ENCODE measurements at regions not wholly inside any gene's neighbourhood (a gene's known extent, or its start where the extent isn't known, plus 50 kb on each side); places are given as distances from the start of the nearest gene placed in this dataset.

DNA sequence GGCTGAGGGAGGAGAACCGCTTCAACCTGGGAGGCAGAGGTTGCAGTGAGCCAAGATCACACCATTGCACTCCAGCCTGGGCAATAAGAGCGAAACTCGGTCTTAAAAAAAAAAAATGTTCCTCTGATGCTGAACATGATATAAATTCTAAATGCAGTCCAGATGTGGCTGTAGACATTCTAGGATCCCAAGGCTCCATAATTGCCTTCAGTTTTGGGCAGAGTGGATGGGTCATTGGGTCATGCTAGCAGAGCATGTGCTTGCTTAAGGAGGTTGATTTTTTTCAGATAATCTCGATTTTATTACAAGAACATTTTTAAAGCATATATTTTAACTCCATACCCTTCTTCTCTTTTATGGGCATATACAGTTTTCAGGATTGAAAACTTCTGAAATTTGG, 112.0 kb downstream of the UTRN start:
- intact Hi-C loops (cut with DNase I): loop anchor here (2.0 kb wide), 1 partner anchor 18 kb away; no protein-coding TSS in a partner anchor
- H3K27me3 ChIP-seq: no peaks in the 10 kb centered on the region
- H3K9me3 ChIP-seq: peaks cover 0 to 7% of the 10 kb centered on the region in 2 donors
- no peaks in the 10 kb centered on the region for H3K36me3 ChIP-seq
- no peaks in the 10 kb centered on the region for H3K4me1 ChIP-seq
- TF ChIP-seq, protein P1, sequence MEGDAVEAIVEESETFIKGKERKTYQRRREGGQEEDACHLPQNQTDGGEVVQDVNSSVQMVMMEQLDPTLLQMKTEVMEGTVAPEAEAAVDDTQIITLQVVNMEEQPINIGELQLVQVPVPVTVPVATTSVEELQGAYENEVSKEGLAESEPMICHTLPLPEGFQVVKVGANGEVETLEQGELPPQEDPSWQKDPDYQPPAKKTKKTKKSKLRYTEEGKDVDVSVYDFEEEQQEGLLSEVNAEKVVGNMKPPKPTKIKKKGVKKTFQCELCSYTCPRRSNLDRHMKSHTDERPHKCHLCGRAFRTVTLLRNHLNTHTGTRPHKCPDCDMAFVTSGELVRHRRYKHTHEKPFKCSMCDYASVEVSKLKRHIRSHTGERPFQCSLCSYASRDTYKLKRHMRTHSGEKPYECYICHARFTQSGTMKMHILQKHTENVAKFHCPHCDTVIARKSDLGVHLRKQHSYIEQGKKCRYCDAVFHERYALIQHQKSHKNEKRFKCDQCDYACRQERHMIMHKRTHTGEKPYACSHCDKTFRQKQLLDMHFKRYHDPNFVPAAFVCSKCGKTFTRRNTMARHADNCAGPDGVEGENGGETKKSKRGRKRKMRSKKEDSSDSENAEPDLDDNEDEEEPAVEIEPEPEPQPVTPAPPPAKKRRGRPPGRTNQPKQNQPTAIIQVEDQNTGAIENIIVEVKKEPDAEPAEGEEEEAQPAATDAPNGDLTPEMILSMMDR (IDR thresholded peaks at IDR 0.05): no peak
- H3K27ac ChIP-seq: no peak overlapping the region
- no peak overlapping the region for H3K4me3 ChIP-seq
- DNase-seq (ENCODE audit: low spot score in 2 of 2): no peak

DNA sequence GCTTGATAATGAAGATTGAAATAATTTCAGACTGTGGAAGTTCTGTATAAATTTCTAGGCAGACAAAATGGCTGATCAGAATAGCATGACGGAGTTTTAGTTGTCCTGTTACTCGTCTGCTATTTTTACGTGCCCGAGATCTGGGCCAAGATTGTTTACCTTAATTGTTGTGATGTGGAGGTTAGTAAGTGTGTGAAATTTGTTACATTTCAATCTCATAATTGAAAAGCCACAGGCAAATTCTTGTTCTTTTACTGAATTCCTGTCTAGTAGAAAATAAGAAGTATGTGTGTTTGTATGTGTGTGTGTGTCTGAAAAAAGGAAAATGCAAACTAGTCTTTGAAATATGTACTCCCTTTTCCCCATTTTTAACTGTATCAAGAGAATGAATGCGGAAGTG, 115.2 kb downstream of the UTRN start:
- Histone ChIP-seq H3K4me1 (peaks cover 0 to 3% of the 10 kb centered on the region in 2 donors), H3K27me3 (no peaks in the 10 kb centered on the region), H3K4me3 (no peak overlapping the region), H3K27ac (no peak overlapping the region), H3K36me3 (no peaks in the 10 kb centered on the region), H3K9me3 (peaks cover 0 to 7% of the 10 kb centered on the region in 2 donors)
- intact Hi-C loops (cut with DNase I): no loop called here
- DNase-seq (ENCODE audit: low spot score in 2 of 2): no peak
- TF ChIP-seq, protein P1 (IDR thresholded peaks at IDR 0.05): no peak

DNA sequence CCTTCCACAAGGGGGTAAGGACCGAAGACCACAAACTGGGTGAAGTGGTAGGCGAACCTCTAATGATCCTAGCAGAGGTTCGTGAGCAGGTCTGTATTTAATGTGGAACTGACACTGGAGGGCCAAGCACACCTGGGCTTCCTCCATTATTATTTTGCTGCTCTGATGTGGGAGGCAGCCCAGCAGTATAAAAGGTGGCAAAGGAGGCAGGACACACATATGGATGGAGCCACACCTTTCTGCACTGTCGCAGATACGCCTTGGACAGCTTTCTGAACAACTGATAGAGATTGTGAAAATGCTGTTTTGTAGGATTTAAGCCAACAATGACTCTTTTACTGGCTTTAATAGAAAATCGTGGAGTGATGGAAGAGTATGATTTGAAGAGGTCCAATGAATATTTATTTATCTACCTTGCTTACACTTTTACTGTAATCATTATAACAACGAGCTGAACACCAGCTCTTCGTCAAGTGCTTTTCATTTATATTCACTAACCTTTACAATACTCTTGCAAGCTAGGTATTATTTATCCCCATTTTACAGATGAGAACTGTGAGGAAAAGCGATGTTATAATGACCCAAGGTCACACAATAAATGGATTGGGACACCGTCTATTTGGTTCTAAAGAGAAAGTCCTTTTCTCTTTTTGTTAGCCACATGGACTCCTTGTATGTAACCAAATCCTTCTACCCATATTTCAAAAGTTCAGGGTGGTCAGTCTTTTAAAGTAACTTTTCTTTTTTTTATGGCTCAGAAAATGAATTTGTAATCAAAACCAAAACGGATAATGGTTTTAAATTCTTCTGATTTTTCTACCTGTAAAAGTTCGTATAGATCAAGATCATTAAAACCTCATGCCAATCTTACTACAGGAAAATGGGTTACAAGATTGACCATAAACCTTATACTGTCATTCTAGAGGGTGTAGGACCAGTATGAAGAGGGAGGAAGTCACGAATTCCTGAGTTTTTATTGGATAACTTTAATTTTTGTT, 116.9 kb downstream of the UTRN start:
- Histone ChIP-seq H3K27ac (no peak overlapping the region), H3K27me3 (no peaks in the 10 kb centered on the region), H3K4me1 (peaks cover 0 to 3% of the 10 kb centered on the region in 2 donors), H3K9me3 (peaks cover 0 to 7% of the 10 kb centered on the region in 2 donors), H3K36me3 (no peaks in the 10 kb centered on the region), H3K4me3 (no peak overlapping the region)
- TF ChIP-seq, protein P1 (IDR thresholded peaks at IDR 0.05): no peak
- intact Hi-C loops (cut with DNase I): no loop called here
- no peak for DNase-seq (ENCODE audit: low spot score in 2 of 2)

DNA sequence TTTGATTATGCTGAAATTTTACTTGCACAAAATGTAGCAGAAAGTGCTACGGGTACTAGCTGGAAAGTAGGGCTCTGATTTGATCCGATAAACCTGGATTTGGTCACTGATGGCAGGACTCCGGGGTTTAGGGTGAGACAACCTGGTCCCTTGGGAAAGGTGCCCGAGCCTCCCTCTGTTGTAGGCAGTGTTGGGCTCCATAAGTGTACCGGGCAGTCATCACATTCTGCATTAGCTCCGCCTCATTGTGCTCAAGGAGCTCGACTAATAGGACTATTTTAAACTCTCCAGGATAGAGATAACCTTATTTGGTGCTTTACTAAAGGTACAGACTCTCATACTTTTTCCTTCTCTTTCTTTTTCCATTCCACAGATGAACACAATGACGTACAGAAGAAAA, 117.6 kb downstream of the UTRN start:
- peaks cover 0 to 5% of the 10 kb centered on the region in 2 donors for H3K9me3 ChIP-seq
- no peak for DNase-seq (ENCODE audit: low spot score in 2 of 2)
- no peaks in the 10 kb centered on the region for H3K36me3 ChIP-seq
- intact Hi-C loops (cut with DNase I): no loop called here
- no peaks in the 10 kb centered on the region for H3K27me3 ChIP-seq
- TF ChIP-seq, protein P1 (IDR thresholded peaks at IDR 0.05): no peak
- no peak overlapping the region for H3K27ac ChIP-seq
- peaks cover 0 to 3% of the 10 kb centered on the region in 2 donors for H3K4me1 ChIP-seq
- no peak overlapping the region for H3K4me3 ChIP-seq

DNA sequence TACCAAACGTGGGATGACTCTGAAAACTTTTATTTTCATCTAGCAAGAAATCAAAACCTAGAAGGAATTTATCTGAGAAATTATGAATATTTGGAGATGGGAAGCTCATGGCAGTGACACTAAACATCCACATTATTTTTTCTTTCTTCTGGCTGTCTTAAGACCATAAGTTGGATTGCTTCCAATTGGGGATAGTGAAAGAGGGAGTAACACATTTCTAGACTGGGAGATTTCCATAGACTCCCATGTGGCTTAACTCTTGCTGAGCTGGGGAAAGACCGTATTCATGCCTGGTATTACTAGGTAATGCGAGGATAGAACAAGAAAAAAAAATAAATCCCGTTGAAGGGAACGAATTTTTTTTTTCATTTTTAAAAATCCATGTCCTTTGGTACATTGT, 120.0 kb downstream of the UTRN start:
- intact Hi-C loops (cut with DNase I): no loop called here
- Histone ChIP-seq H3K27ac (no peak overlapping the region), H3K4me1 (peaks cover 0 to 7% of the 10 kb centered on the region in 2 donors), H3K4me3 (no peak overlapping the region), H3K27me3 (no peaks in the 10 kb centered on the region), H3K36me3 (no peaks in the 10 kb centered on the region), H3K9me3 (no peaks in the 10 kb centered on the region)
- TF ChIP-seq, protein P1 (IDR thresholded peaks at IDR 0.05): no peak
- no peak for DNase-seq (ENCODE audit: low spot score in 2 of 2)

Data from ascending aorta (tissue), 2 donors.